Activated CD4-positive, alpha-beta T cell treated with anti-CD3 and anti-CD28 coated beads for 24 hours (primary cell): ENCODE measurements at regions not wholly inside any gene's neighbourhood (a gene's known extent, or its start where the extent isn't known, plus 50 kb on each side); places are given as distances from the start of the nearest gene placed in this dataset.
"Not testable (repeated sequence)": the region's sequence is repeated elsewhere in the genome, so short reads cannot be mapped to it uniquely, and the experiment has no call there.

ENCODE experiments used
- DNase-seq, 2 donors: peaks; one replicate each; pipeline ENCODE4 v3.0.0-alpha.2; 2020; ENCODE audit warnings: low read depth in 2 of 2

DNA sequence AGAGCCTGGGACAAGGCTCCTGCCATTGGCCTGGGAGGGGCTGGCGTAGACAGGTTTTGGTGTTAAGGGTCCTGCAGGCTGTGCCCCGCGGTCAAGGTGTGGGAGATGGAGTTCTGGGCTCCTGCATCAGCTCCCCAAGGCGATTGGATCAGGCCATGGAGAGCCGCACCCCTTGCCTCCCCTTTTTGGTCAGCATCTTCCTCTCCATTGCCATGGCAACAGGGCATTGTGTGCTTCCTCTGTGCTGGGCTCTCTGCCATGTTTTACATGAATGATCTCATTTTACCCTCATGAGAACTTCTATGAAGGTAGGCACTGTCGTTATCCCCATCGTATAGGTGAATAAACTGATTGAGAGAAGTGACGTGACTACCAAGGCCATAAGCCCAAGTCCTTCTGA lies 344.3 kb upstream of the CLINT1 start:
- no peak for DNase-seq

DNA sequence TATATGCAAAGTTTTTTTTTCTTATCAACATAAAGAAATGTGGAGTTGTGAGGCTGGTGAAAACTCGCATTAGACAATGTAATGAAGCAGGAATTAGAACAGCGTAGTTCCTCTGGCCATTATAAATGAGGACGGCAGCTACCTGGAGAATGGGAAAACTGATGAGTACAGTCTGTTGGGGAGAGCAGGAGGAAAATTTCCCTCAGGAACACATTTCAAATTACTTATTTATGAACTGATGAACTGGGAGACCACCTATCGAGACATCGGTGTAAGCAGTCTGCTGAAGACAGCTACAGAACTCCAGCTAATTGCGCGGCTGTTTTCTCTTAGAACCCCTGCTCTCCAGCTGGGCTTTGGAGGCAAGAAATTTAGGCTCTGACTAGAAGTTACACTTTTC lies 343.9 kb upstream of the CLINT1 start:
- no peak for DNase-seq

DNA sequence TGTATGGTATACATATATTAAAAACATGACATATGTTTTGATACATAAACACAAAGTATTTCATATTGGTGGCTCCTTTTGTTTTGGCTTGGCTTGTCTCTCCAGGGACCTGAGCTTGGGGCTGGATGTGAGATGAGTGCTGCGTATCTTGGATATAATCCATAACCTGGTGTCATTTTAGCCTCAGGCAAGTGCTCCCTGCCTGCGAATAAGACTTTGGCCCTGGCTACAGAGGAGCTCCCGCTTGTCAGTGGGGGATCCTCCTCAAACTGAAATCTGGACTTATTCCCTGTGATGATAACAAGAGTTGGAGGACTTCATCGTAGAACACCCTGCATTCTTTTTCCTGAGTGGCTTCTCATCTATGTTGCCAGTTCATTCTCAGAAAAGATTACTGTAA lies 341.7 kb upstream of the CLINT1 start:
- no peak for DNase-seq

DNA sequence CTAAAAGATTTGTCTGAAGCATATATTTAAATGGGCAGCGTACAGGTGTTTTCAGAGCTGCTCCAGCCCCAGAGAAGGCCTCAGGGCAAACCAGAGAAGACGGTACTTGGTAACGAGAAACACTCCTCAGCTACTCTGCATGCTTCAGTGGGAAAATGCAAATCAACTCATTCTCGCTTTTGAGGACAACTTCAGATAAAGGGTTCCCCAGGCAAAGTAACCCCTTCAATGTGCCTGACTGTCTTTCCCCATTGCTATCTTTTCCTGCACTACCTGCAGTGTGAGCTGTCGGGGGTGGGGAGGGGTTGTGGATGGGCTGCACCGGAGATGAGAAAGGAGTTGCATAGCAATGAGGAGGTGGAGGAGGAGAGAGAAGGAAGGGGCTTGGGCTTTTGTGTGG lies 339.7 kb upstream of the CLINT1 start:
- no peak for DNase-seq

DNA sequence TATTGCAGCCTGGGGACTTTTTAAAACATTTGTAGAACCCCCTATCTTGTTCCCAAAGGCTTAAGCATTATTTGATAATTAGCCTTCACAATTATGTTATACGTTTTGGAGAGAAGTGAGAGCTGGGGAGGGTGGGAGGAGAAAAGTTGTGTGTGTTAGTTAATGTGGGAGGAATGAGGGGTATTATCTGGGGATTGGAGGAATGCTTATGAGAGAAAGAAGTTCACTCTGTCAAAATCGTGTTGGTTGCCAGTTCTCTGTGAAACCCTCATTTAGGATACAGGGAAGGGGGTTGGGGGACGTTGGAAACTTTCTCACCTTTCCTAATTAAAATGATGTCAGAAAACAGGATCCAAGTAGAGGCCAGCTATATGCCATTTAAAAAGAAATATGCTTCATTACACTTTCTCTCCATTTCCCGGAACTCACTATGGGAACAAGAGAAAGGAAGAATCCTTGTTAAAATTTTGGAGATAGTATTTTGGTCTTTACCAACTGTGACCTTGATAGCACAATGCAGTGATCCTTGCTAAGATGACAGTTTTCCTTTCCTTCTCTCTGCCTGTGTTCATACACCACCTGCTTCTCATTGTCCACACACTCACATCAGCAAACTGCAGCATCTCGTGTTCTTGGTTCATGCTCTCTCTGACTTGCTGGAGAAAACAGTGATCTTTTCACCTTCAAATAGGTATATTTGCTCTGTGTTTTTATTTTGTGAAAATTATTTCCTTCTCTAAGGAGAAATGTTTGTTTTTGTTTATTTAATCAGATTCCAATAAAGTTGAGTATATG lies 336.7 kb upstream of the CLINT1 start:
- DNase-seq = no peak

DNA sequence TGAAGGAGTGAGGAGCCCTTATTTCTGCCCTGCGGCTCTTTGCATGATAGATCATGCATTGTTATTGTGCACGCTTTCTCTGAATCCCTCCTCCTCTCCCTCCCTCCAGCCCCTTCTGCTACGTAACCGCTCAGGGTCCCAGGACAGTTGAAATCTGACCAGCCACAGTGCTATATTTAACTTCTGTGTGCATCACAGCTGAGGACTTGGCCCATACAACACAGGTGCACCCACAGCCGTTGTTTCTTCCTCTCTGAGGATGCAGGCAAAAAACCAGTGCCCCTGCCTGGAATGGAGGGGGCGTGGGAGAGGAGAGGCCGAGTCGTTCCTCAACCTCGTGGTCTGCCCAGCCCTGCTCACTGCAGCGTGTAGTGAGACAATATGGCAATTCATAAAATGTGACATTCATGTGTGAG lies 335.6 kb upstream of the CLINT1 start:
- DNase-seq = no peak

DNA sequence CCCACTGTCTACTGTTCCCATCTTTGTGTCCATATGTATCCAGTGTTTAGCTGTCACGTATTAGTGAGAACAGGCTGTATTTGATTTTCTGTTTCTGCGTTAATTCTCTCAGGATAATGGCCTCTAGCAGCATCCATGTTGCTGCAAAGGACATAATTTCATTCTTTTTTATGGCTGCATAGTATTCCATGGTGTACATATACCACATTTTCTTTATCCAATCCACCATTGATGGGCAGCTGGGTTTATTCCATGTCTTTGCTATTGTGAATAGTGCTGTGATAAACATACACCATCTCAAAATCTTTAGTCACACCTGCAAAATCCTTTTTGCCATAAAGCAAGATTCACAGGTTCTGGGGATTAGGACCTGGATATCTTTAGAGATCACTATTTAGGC lies 334.4 kb upstream of the CLINT1 start:
- not testable (repeated sequence) for DNase-seq

DNA sequence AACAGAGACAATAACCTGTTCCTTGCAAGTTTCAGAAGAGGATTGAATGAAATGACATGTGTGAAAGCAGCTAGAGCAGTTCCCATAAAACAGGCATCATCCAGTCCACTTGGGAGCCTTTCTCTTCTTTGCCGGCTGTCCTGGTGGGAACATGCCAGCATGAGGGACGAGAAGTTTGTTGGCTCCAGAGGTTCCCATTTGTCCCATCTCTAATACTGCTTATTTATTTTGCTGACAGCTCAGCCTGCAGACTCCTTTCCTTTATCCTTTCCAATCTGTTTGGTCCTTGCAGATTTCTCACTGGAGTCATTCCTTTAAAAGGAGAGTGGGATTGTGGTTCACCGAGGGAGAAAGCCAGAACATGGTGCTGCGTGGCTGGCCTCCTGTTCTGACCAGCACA lies 321.5 kb upstream of the CLINT1 start:
- no peak for DNase-seq

DNA sequence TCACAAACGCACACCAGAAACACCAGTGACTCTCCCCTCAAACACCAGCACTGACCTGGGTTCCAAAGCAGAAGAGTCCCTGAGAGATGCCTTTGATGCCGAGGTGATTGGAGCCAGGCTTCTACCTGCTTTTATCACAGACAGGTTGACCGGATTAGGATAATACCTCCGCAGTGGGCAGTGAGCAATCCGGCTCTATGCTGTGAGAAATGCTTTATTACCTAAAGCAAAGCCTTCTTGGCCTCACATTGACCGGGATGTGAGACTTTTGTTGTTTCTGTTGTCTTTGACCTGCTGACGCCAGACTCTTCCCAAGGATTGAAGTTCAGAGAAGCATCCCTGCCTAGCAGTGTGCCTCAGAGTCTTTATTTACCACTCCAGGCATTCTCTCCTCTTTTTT lies 320.3 kb upstream of the CLINT1 start:
- no peak for DNase-seq

DNA sequence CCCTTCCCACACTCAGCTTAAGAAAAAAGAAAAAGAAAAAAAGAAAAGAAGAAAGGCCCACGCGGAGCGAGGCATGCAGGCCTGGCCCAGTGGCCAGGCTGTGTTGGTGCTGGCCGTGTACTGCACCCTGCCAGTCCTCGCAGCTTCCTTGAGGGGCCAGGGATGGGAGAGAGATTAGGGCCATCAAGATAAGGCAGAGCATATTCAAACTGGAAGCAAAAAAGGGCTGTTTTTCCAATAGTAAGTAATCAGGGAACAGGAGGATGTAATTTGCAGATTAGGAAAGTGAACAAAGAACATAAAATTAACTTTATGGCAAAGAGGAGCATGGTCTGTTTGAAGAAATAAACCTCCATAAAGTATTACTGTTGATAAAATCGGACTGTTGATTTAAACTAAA lies 319.6 kb upstream of the CLINT1 start:
- no peak for DNase-seq

DNA sequence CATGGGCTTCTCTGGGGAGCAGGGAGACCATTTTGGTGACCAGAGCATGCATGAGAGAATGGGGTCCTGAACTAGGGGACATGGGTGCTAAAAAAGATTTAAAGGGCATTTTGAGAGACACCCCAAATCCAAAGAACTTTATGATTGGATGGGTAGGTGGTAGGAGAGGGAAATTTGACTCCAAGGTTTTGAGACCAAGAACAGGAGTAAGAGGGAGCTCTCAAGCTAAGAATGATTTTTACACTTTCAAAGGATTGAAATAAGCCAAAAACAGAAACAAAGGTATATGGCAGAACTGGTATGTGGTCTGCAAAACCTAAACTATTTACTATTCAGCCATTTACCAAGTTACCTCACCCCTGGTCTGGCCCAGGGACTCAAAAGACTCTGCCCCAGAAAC lies 318.2 kb upstream of the CLINT1 start:
- DNase-seq = no peak

DNA sequence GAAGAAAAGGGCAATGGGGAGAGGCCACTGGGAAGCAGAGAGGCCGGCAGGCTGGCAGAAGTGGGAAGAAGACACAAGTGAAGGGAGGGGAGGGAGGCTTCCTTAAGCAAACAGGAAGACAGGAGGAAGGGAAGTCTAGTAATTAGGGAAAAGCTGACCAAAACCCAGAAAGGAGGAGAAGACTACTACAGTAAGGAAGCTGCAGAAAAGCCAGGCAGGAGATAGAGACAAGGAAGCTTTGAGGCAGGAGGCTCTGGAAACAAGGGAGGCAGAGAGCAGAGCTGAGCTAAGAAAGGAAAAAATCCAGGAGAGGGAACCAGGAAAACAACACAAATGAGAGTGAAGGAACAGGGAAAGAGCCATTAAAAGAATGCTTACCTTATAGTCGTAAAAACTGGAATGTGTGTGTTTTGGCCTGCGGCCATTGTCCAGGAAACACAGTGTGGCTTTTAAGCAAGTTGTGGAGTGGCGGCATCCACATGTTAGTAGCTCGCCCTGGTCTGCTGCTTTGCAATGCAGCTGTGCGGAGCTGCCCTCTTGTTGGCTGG lies 317.1 kb upstream of the CLINT1 start:
- DNase-seq = no peak

DNA sequence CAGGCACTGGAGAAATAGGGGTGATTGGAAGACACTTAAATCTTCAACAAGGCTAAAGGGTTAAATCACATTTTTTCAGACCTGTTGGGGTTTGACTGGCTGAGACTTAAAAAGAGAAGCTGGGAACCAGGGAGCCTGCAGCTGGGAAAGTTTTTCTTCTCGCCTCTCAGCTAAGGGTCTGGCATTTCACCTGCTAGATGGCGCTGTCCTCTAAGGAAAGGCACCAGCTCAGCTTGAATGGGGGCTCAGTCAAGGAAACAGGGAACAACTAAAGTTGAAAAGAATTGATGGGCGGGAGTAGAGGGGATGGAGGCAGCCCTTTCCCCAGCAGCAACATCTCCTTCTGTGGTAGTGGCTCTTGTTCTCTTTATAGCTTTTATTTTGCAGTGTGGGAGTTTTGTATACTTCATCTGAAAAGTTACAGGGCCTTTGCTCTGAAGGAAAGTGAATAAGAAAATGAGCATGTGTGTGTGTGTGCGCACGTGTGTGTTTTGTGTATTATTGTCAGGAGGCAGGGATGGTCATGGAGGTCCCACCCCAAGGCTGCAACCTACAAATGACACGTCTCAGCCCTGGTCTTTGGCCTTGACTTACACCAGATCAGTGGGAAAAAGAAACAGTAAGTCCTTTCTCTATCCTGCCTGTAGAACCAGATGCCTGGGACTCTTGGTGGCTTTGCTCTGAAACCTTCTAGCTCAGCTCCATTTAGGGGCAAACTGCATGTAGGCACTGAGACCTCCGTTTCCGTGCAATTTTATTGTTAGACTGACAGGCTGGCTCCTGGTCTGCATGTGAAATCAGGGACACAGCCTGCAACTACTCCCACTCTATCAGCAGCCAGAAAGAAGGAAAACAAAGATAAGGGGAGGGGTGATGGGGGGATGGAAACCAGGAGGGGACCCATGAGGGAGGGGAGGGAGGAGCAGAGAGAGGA lies 316.2 kb upstream of the CLINT1 start:
- peak; percentile 34 to 50 for DNase-seq

DNA sequence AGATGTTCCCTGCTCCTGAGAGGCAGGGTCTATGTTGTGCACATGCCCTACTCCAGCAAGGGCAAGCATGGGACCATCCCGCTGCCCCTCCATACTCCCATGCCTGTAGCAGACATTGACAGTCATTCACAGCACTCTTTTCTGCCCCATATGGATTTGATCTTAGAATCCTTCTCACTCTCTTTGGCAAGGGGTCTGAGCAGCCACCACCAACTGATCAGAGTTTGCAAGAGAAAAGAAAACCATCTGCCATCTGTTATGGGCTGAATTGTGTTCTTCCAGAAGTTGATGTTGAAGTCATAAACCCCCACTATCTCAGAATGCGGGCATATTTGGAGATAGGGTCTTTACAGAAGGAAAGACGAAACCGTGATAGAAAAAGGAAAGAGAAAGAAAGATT lies 315.1 kb upstream of the CLINT1 start:
- DNase-seq = no peak

DNA sequence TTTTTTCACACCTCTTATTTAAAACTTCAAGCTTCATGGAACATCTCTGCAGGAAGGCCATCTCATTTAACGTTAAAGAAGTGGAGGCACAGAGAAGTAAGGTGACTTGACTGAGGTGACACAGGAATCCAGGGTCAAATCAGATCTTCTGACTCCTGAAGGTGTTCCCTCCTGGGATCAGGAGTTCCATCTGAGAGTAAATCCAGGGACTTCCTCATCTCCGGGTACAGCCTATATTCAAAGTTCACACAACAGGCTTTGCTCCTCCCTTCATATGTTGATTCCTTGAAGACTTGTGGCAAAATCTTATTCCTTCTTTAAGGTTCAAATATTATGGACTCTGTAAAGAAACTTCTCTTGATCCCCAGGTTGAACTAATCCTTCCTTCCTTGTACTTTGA lies 313.1 kb upstream of the CLINT1 start:
- no peak for DNase-seq

DNA sequence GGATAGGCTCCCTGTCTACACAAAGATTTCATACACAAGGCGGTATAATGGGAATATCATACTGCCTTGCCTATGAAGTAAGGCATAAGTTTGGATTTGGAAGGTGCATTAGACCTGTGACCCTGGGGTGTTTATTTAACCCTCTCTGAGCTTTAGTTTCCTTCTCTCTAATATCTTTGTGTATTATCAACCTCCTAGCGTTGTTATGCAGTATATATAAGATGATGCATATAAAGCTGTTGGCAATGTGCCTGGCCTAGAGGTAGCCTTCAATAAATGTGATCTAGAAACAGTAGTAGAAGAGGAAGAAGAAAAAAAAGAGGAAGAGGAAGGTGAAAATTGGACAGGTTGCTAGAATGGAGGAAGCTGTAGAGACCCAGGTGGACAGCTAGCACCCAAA lies 311.6 kb upstream of the CLINT1 start:
- no peak for DNase-seq

DNA sequence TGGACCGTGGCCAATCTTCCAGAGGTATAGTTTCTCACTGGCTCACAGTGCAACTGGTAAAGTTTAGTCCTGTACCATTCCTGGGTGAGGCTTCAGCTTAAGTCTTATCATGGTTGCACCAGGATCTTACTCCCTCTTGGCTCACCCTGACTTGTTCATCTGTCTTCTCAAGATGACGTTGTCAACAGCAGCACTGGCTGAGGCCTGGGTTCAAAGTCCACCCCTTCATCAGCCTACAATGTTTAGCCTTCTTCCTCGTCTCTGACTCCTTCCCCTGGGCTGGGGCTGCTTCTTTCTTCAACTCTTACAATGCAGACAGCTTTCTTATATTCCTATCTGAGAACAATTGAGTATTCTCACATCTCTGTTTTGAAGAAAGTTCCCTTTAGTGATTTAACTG lies 311.1 kb upstream of the CLINT1 start:
- no peak for DNase-seq

DNA sequence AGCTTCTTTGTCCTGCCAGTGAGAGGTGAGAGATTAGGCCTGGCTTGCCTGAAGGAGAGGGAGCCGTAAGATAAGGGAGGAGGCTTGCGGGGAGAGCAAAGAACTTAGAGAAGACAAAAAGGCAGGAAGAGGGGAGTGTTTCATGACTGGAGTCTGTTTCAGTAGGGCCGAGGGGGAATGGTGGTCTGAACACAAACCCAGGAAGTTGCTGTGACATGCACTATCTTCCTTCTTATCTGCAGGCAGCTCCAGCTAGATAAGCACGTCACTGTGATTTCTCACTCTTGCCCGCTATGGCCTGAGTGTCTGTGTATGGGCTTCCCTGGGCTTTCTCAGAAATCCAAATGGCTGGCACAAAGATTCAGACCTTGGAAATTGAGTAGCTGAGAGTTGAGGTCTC lies 307.5 kb upstream of the CLINT1 start:
- DNase-seq = no peak

DNA sequence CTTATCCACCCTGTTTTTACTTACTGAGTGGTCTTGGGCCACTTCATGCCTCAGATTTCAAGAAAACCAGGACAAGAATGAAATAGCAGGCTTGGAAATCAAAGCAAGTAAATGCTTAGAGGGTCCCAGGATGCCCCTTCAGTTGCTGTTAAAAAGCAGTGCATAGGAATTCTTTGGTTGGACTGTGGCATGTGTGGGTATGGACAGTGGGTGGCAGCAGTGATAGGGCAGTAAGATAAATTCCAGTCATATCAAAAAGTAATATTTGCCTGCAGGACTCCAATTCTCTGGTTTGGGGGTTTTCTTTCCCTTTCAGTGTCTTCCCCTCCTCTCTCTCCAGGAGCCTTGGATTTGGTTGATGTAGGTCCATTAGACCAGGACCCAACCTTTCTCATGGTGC lies 306.7 kb upstream of the CLINT1 start:
- DNase-seq = no peak

DNA sequence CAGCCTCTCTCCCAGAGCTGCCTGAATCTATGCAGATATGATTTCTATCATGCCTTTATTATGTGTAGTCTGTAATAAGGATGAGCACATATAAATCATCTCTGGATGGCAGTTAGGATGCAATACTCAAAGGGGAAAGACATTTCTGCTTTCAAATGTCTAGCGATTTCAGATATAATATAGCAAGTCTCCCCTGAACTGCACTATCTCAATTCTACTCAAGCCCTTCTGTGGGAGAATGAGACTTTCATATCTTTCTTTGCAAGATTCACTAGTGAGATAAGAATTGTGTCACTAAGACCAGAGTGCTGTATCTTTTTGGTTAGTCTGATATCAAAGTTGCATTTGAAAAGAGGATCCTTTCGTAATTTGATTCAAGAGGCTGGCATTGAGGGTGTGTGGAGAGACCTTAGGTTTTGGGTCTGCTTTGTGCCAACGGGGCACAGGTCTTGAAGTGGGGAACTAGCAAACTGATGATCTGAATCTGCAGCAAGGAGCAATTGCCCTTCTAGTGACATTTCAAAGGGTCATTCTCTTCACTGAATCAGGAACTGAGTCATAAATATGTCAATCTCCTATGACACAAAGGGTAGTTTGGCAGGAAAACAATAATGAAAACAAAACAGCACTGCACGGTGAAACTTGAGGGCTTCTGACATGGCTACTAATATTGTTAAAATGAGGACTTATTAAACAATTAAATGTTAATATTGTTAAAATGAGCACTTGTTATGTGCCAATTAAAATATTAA lies 305.5 kb upstream of the CLINT1 start:
- DNase-seq = no peak

DNA sequence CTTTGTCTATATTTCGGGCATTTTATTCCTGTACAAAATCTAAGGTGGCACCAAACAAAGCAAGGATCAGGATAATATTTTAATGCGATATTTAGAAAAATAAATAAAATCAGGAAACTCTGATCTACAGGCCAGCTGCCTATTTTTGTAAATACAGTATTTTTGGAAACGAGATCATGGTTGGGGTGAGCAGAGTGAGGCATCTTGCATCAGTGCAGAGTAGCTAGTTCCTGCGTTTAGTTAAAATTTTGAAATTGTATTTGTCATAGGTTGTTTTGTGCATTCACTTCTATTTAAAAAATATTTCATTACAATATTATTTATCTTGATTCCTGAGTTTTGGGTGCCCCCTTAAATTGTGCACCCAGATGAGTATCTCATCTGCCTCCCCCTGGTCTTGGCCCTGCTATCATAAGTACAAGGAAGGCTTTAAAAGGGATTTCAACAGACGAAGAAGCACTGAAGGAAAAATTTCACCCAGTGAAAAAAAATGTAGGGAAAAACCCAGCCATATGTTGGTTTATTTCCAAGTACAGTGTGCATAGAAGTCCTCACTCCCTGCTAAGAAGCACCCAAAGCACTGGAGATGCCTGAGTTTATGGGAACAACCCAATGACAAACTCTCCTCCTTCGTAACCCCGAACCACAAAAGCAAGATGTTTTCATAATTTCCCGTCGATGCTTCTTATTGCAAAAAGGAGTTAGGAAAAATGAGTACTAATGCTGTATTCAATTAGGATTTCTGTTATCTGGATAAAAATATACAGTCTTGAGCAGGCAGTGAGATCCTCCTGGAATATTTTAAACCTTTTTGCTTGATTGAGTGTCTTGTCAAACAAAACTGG lies 304.7 kb upstream of the CLINT1 start:
- DNase-seq = no peak
